WTC11 (cell line): ENCODE measurements at regions not wholly inside any gene's neighbourhood (a gene's known extent, or its start where the extent isn't known, plus 50 kb on each side); places are given as distances from the start of the nearest gene placed in this dataset.

Experiments used
- AFF4 ChIP-seq: sonication (generic); formaldehyde crosslinking; IDR thresholded peaks from 2 replicates; pipeline ENCODE4 v1.8.1; 2023; ENCODE audit warnings: mild to moderate bottlenecking, missing genetic modification reagents, borderline replicate concordance
- JUN ChIP-seq: sonication (generic); formaldehyde crosslinking; IDR thresholded peaks from 2 replicates; pipeline ENCODE4 v1.8.0; 2023; ENCODE audit warnings: mild to moderate bottlenecking, missing genetic modification reagents
- NR3C1 ChIP-seq: sonication (generic); formaldehyde crosslinking; conservative IDR thresholded peaks from 2 replicates; pipeline ENCODE4 v1.8.1; 2023; ENCODE audit warnings: low read depth, mild to moderate bottlenecking, missing genetic modification reagents
- PRDM15 ChIP-seq: sonication (generic); formaldehyde crosslinking; IDR thresholded peaks from 2 replicates; pipeline ENCODE4 v1.8.0; 2022; ENCODE audit warnings: missing genetic modification reagents
- SOX15 ChIP-seq: fragments of 250-450 bp; sonication (Bioruptor Pico); IDR thresholded peaks from 2 replicates; pipeline ENCODE4 v1.9.0; 2021; ENCODE audit warnings: mild to moderate bottlenecking
- USF1 ChIP-seq: sonication (generic); formaldehyde crosslinking; IDR thresholded peaks from 2 replicates; pipeline ENCODE4 v1.8.0; 2022; ENCODE audit warnings: mild to moderate bottlenecking, missing genetic modification reagents
- ZNF121 ChIP-seq: sonication (generic); formaldehyde crosslinking; IDR thresholded peaks from 2 replicates; pipeline ENCODE4 v1.8.0; 2023; ENCODE audit warnings: missing genetic modification reagents
- ZNF281 ChIP-seq: sonication (generic); formaldehyde crosslinking; IDR thresholded peaks from 2 replicates; pipeline ENCODE4 v1.8.0; 2023; ENCODE audit warnings: mild to moderate bottlenecking, missing genetic modification reagents
- ZNF425 ChIP-seq: fragments of 250-450 bp; sonication (Bioruptor Pico); conservative IDR thresholded peaks from 2 replicates; pipeline ENCODE4 v1.9.0; 2021; ENCODE audit warnings: mild to moderate bottlenecking
- ZNF532 ChIP-seq: fragments of 250-450 bp; sonication (Bioruptor Pico); IDR thresholded peaks from 2 replicates; pipeline ENCODE4 v1.9.0; 2021; ENCODE audit warnings: mild to moderate bottlenecking, borderline replicate concordance

GRCh38 chr12:115079760-115080159 is 395.8 kb upstream of the TBX3 start (continued):
- TF ChIP-seq PRDM15 (CRISPR knock-in tag) (no peak), USF1 (CRISPR knock-in tag) (no peak), JUN (CRISPR knock-in tag) (no peak), ZNF532 (CRISPR knock-in tag) (no peak), AFF4 (no peak), ZNF281 (CRISPR knock-in tag) (no peak), ZNF425 (CRISPR knock-in tag) (no peak), SOX15 (no peak), NR3C1 (CRISPR knock-in tag) (no peak), ZNF121 (CRISPR knock-in tag) (no peak)
